H9 (cell line): ENCODE measurements at regions not wholly inside any gene's neighbourhood (a gene's known extent, or its start where the extent isn't known, plus 50 kb on each side); places are given as distances from the start of the nearest gene placed in this dataset.

Source experiments
- DNase-seq: peaks from one replicate; pipeline ENCODE4 v3.0.0-alpha.2; 2017
- H2AFZ ChIP-seq: one replicate; pipeline ENCODE4 v1.6.1; 2013; ENCODE audit warnings: mild to moderate bottlenecking, low read length, control low read depth, moderate library complexity
- H2AK5ac ChIP-seq: 2 replicates; pipeline ENCODE4 v1.6.1; 2013; ENCODE audit warnings: low read length, control low read depth, mixed read lengths; ENCODE audit not compliant: insufficient read length
- H2BK120ac ChIP-seq: one replicate; pipeline ENCODE4 v1.6.1; 2013; ENCODE audit warnings: low read depth, mild to moderate bottlenecking, low read length, control low read depth, inconsistent platforms; ENCODE audit not compliant: poor library complexity, severe bottlenecking
- H2BK12ac ChIP-seq: 2 replicates; pipeline ENCODE4 v1.6.1; 2013; ENCODE audit warnings: low read length, control low read depth, mixed read lengths, low read depth; ENCODE audit not compliant: insufficient read length
- H2BK15ac ChIP-seq: 2 replicates; pipeline ENCODE4 v1.6.1; 2013; ENCODE audit warnings: low read depth, low read length, control low read depth
- H2BK20ac ChIP-seq: one replicate; pipeline ENCODE4 v1.6.1; 2013; ENCODE audit warnings: low read depth, mild to moderate bottlenecking, low read length, control low read depth, inconsistent platforms; ENCODE audit not compliant: poor library complexity, severe bottlenecking
- H2BK5ac ChIP-seq: 2 replicates; pipeline ENCODE4 v1.6.1; 2013; ENCODE audit warnings: low read length, control low read depth, mixed read lengths; ENCODE audit not compliant: insufficient read length
- H3K14ac ChIP-seq: 2 replicates; pipeline ENCODE4 v1.6.1; 2013; ENCODE audit warnings: low read length, control low read depth; ENCODE audit not compliant: insufficient read depth
- H3K18ac ChIP-seq: 2 replicates; pipeline ENCODE4 v1.6.1; 2013; ENCODE audit warnings: low read depth, mild to moderate bottlenecking, mixed read lengths, low read length, control low read depth; ENCODE audit not compliant: insufficient read length
- H3K23ac ChIP-seq: 2 replicates; pipeline ENCODE4 v1.6.1; 2013; ENCODE audit warnings: low read length, control low read depth, mixed read lengths, low read depth; ENCODE audit not compliant: insufficient read length
- H3K23me2 ChIP-seq: 2 replicates; pipeline ENCODE4 v1.6.1; 2013; ENCODE audit warnings: low read depth, mild to moderate bottlenecking, mixed read lengths, low read length, control low read depth; ENCODE audit not compliant: insufficient read length, poor library complexity, severe bottlenecking
- H3K27ac ChIP-seq: 2 replicates; pipeline ENCODE4 v1.5.1; 2013; ENCODE audit warnings: low read length, control low read depth, mixed read lengths, low read depth; ENCODE audit not compliant: insufficient read length
- H3K27me3 ChIP-seq: 2 replicates; pipeline ENCODE4 v1.6.1; 2013; ENCODE audit warnings: low read length, control low read depth, inconsistent platforms; ENCODE audit not compliant: insufficient read depth
- H3K4ac ChIP-seq: 2 replicates; pipeline ENCODE4 v1.6.1; 2013; ENCODE audit warnings: low read depth, mild to moderate bottlenecking, control low read depth, inconsistent platforms, low read length, moderate library complexity
- H3K4me1 ChIP-seq: 2 replicates; pipeline ENCODE4 v1.6.1; 2013; ENCODE audit warnings: low read length, control low read depth, inconsistent platforms; ENCODE audit not compliant: insufficient read depth
- H3K4me2 ChIP-seq: 2 replicates; pipeline ENCODE4 v1.6.1; 2013; ENCODE audit warnings: low read length, control low read depth, mixed read lengths; ENCODE audit not compliant: insufficient read length, insufficient read depth
- H3K56ac ChIP-seq: 2 replicates; pipeline ENCODE4 v1.6.1; 2013; ENCODE audit warnings: low read depth, mild to moderate bottlenecking, mixed read lengths, low read length, control low read depth; ENCODE audit not compliant: insufficient read length
- H3K79me1 ChIP-seq: 2 replicates; pipeline ENCODE4 v1.6.1; 2013; ENCODE audit warnings: low read depth, mild to moderate bottlenecking, moderate library complexity, low read length, control low read depth, inconsistent platforms; ENCODE audit not compliant: insufficient read depth, poor library complexity, severe bottlenecking
- H3K79me2 ChIP-seq: 2 replicates; pipeline ENCODE4 v1.6.1; 2013; ENCODE audit warnings: low read length, control low read depth, inconsistent platforms; ENCODE audit not compliant: insufficient read depth
- H3K9ac ChIP-seq: 2 replicates; pipeline ENCODE4 v1.6.1; 2013; ENCODE audit warnings: low read length, control low read depth, mixed read lengths; ENCODE audit not compliant: insufficient read length; ENCODE audit errors: extremely low read depth
- H3K9me3 ChIP-seq: one replicate; pipeline ENCODE4 v1.6.1; 2013; ENCODE audit warnings: low read depth, low read length, inconsistent platforms; ENCODE audit not compliant: control insufficient read depth
- H3T11ph ChIP-seq: one replicate; pipeline ENCODE4 v1.6.1; 2013; ENCODE audit warnings: mild to moderate bottlenecking, low read length, control low read depth, inconsistent platforms
- H4K20me1 ChIP-seq: one replicate; pipeline ENCODE4 v1.6.1; 2013; ENCODE audit not compliant: control insufficient read depth, insufficient read length, insufficient read depth
- H4K5ac ChIP-seq: 2 replicates; pipeline ENCODE4 v1.6.1; 2013; ENCODE audit warnings: low read depth, mild to moderate bottlenecking, mixed read lengths, low read length, control low read depth; ENCODE audit not compliant: insufficient read length
- H4K8ac ChIP-seq: replicated peaks from 2 replicates; pipeline ENCODE4 v1.6.1; 2013; ENCODE audit warnings: low read length, control low read depth, mixed read lengths, low read depth; ENCODE audit not compliant: insufficient read length
- H4K91ac ChIP-seq: 2 replicates; pipeline ENCODE4 v1.6.1; 2013; ENCODE audit warnings: low read depth, mild to moderate bottlenecking, moderate library complexity, mixed read lengths, low read length, control low read depth; ENCODE audit not compliant: insufficient read length
- H3K27ac Mint-ChIP-seq, 3 experiments: 2 replicates in 2 of 3; 3 replicates in 1 of 3; pipeline ENCODE4 v1.8.0; 2020 to 2021; ENCODE audit warnings: mixed read lengths in 3 of 3, mild to moderate bottlenecking in 1 of 3, moderate library complexity in 1 of 3
- H3K27me3 Mint-ChIP-seq: 2 replicates; pipeline ENCODE4 v1.8.0; 2021; ENCODE audit warnings: low read depth, mild to moderate bottlenecking, moderate library complexity, mixed read lengths
- H3K36me3 Mint-ChIP-seq, 3 experiments: 2 replicates in 2 of 3; 3 replicates in 1 of 3; pipeline ENCODE4 v1.8.0; 2020 to 2021; ENCODE audit warnings: low read depth in 3 of 3, mixed read lengths in 3 of 3; ENCODE audit not compliant: insufficient read depth in 1 of 3
- H3K4me1 Mint-ChIP-seq, 2 experiments: 2 replicates each; pipeline ENCODE4 v1.8.0; 2020; ENCODE audit warnings: mixed read lengths in 2 of 2
- H3K4me3 Mint-ChIP-seq, 2 experiments: 2 replicates in 1 of 2; 3 replicates in 1 of 2; pipeline ENCODE4 v1.8.0; 2020 to 2021; ENCODE audit warnings: mild to moderate bottlenecking in 2 of 2, mixed read lengths in 2 of 2, moderate library complexity in 1 of 2
- H3K9me3 Mint-ChIP-seq, 2 experiments: 2 replicates in 1 of 2; 3 replicates in 1 of 2; pipeline ENCODE4 v1.8.0; 2020; ENCODE audit warnings: mild to moderate bottlenecking in 2 of 2, mixed read lengths in 2 of 2, moderate library complexity in 1 of 2
- CTCF ChIP-seq: fragments of 200-600 bp; sonication (generic); conservative IDR thresholded peaks from 3 replicates; pipeline ENCODE4 v1.8.0; 2021; ENCODE audit warnings: antibody characterized with exemption, mild to moderate bottlenecking
- WGBS: extraction: QIAGEN DNeasy Blood & Tissue Kit; methylation state at CpG from one replicate; pipeline ENCODE4 v1.1.7; 2013; ENCODE audit warnings: missing lambda C conversion rate, low lambda C conversion rate, mixed read lengths; ENCODE audit not compliant: insufficient read length; ENCODE audit errors: extremely low coverage; 5-methylcytosine and 5-hydroxymethylcytosine counted together

GRCh38 chr14:38958589-38958988 is 144.4 kb downstream of the SEC23A start:
- no peak overlapping the region for H3K4me3 Mint-ChIP-seq

More at GRCh38 chr14:38958589-38958988, 144.4 kb downstream of the SEC23A start:
- H4K5ac ChIP-seq, result no peak overlapping the region
- no CpG with 5 or more reads among the region's 3 CpGs for WGBS
- H3K23me2 ChIP-seq, result no peaks in the 10 kb centered on the region
- H3K4me1 Mint-ChIP-seq, result no peaks in the 10 kb centered on the region
- no peak overlapping the region for H2BK120ac ChIP-seq
- no peak overlapping the region for H2AK5ac ChIP-seq
- H3K23ac ChIP-seq, result no peak overlapping the region
- H3K27ac ChIP-seq, result no peak overlapping the region
- no peak for TF ChIP-seq CTCF
- H4K8ac ChIP-seq, result no peak overlapping the region
- H3K27me3 ChIP-seq, result no peaks in the 10 kb centered on the region; the same call in 1 of the 2 replicates
- no peaks in the 10 kb centered on the region for H3K79me1 ChIP-seq
- H3K27me3 Mint-ChIP-seq, result no peaks in the 10 kb centered on the region
- H2AFZ ChIP-seq, result no peak overlapping the region
- no peaks in the 10 kb centered on the region for H3K36me3 Mint-ChIP-seq
- no peak overlapping the region for H3K14ac ChIP-seq
- no peaks in the 10 kb centered on the region for H3K79me2 ChIP-seq
- no peak overlapping the region for H2BK5ac ChIP-seq
- H3K9me3 Mint-ChIP-seq, result no peaks in the 10 kb centered on the region
- DNase-seq, result no peak
- H2BK20ac ChIP-seq, result no peak overlapping the region
- H3K56ac ChIP-seq, result no peak overlapping the region
- H3K9me3 ChIP-seq, result no peaks in the 10 kb centered on the region
- no peak overlapping the region for H3K4me2 ChIP-seq
- H2BK12ac ChIP-seq, result no peak overlapping the region
- no peak overlapping the region for H3K9ac ChIP-seq
- H3K27ac Mint-ChIP-seq, result no peak overlapping the region
- H2BK15ac ChIP-seq, result no peak overlapping the region
- no peak overlapping the region for H3K4ac ChIP-seq
- H3T11ph ChIP-seq, result no peak overlapping the region
- no peak overlapping the region for H4K91ac ChIP-seq
- no peaks in the 10 kb centered on the region for H3K4me1 ChIP-seq
- no peak overlapping the region for H3K18ac ChIP-seq
- no peaks in the 10 kb centered on the region for H4K20me1 ChIP-seq
